ENCODE measurements at regions not wholly inside any gene's neighbourhood (a gene's known extent, or its start where the extent isn't known, plus 50 kb on each side); places are given as distances from the start of the nearest gene placed in this dataset.

DNA sequence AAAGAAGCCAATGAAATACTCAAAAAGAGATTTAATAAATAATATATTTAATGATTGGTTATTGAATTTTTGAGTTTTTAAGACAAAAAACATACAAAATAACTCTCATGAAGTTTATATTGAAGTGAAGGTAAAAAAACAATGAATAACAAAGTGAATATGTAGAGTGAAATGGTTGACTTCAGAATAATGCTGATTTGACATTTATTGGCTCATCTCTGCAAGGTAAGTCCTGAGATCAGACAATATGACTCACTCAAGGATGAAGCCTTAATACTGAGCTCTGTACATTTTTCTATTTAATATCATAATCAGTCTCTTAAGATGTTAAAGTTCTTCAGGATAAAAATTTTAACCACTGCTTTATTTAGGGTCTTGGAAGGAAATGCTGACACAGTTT lies 1398.9 kb upstream of the PCDH9 start:
- no peak overlapping the region for H3K4me3 Mint-ChIP-seq (ENCODE audit: low read depth)
- TF ChIP-seq, protein P1, sequence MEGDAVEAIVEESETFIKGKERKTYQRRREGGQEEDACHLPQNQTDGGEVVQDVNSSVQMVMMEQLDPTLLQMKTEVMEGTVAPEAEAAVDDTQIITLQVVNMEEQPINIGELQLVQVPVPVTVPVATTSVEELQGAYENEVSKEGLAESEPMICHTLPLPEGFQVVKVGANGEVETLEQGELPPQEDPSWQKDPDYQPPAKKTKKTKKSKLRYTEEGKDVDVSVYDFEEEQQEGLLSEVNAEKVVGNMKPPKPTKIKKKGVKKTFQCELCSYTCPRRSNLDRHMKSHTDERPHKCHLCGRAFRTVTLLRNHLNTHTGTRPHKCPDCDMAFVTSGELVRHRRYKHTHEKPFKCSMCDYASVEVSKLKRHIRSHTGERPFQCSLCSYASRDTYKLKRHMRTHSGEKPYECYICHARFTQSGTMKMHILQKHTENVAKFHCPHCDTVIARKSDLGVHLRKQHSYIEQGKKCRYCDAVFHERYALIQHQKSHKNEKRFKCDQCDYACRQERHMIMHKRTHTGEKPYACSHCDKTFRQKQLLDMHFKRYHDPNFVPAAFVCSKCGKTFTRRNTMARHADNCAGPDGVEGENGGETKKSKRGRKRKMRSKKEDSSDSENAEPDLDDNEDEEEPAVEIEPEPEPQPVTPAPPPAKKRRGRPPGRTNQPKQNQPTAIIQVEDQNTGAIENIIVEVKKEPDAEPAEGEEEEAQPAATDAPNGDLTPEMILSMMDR (IDR thresholded peaks at IDR 0.05; ENCODE audit: unreplicated experiment), result no peak
- no peaks in the 10 kb centered on the region for H3K9me3 Mint-ChIP-seq (ENCODE audit: low read depth)
- no peaks in the 10 kb centered on the region for H3K4me1 Mint-ChIP-seq (ENCODE audit: low read depth)
- H3K36me3 Mint-ChIP-seq (ENCODE audit: insufficient read depth), result no peaks in the 10 kb centered on the region
- H3K27me3 Mint-ChIP-seq, result no peaks in the 10 kb centered on the region
- no peak for DNase-seq (ENCODE audit: low spot score, unreplicated experiment)
- H3K27ac Mint-ChIP-seq, result no peak overlapping the region

GRCh38 chr13:68627379-68627778 lies 1397.2 kb upstream of the PCDH9 start:
- TF ChIP-seq, protein P1 (IDR thresholded peaks at IDR 0.05; ENCODE audit: unreplicated experiment), result no peak
- H3K9me3 Mint-ChIP-seq (ENCODE audit: low read depth), result no peaks in the 10 kb centered on the region
- no peaks in the 10 kb centered on the region for H3K36me3 Mint-ChIP-seq (ENCODE audit: insufficient read depth)
- H3K4me1 Mint-ChIP-seq (ENCODE audit: low read depth), result no peaks in the 10 kb centered on the region
- no peak overlapping the region for H3K4me3 Mint-ChIP-seq (ENCODE audit: low read depth)
- no peak overlapping the region for H3K27ac Mint-ChIP-seq
- H3K27me3 Mint-ChIP-seq, result no peaks in the 10 kb centered on the region
- DNase-seq (ENCODE audit: low spot score, unreplicated experiment), result no peak

- H3K4me3 Mint-ChIP-seq (ENCODE audit: low read depth), result no peak overlapping the region
- no peaks in the 10 kb centered on the region for H3K36me3 Mint-ChIP-seq (ENCODE audit: insufficient read depth)
- DNase-seq (ENCODE audit: low spot score, unreplicated experiment), result no peak
- H3K27me3 Mint-ChIP-seq, result no peaks in the 10 kb centered on the region
- TF ChIP-seq, protein P1 (IDR thresholded peaks at IDR 0.05; ENCODE audit: unreplicated experiment), result no peak
- H3K4me1 Mint-ChIP-seq (ENCODE audit: low read depth), result no peaks in the 10 kb centered on the region
- H3K27ac Mint-ChIP-seq, result no peak overlapping the region
- H3K9me3 Mint-ChIP-seq (ENCODE audit: low read depth), result peaks cover 6% of the 10 kb centered on the region
Measured at GRCh38 chr13:68616600-68617222, 1386.6 kb upstream of the PCDH9 start.

GRCh38 chr13:68609661-68610060 lies 1379.5 kb upstream of the PCDH9 start:
- H3K4me1 Mint-ChIP-seq (ENCODE audit: low read depth), result no peaks in the 10 kb centered on the region
- H3K4me3 Mint-ChIP-seq (ENCODE audit: low read depth), result no peak overlapping the region
- no peaks in the 10 kb centered on the region for H3K36me3 Mint-ChIP-seq (ENCODE audit: insufficient read depth)
- H3K9me3 Mint-ChIP-seq (ENCODE audit: low read depth), result peaks cover 4% of the 10 kb centered on the region
- TF ChIP-seq, protein P1 (IDR thresholded peaks at IDR 0.05; ENCODE audit: unreplicated experiment), result no peak
- H3K27me3 Mint-ChIP-seq, result no peaks in the 10 kb centered on the region
- no peak for DNase-seq (ENCODE audit: low spot score, unreplicated experiment)
- H3K27ac Mint-ChIP-seq, result no peak overlapping the region

DNA sequence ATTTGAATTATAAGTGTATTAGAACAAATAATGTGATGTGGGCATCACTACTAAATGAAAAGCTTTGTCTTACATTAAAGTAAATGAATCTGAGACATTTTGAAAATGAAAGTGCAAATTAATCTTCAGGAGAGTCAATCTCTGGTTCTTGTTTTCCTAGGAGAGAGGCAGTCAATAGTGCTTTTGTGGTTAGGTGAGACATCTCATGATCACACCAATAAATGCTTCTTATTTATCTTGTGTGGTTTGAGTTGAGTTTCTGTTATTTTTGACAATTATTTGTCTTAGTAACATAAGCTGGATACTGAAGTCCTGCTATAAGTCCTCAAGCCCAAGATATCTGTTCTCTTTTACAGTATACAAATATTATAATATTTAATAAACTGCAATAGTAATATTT lies 1378.0 kb upstream of the PCDH9 start:
- no peak for DNase-seq (ENCODE audit: low spot score, unreplicated experiment)
- no peak overlapping the region for H3K27ac Mint-ChIP-seq
- no peak overlapping the region for H3K4me3 Mint-ChIP-seq (ENCODE audit: low read depth)
- H3K27me3 Mint-ChIP-seq, result no peaks in the 10 kb centered on the region
- TF ChIP-seq, protein P1 (IDR thresholded peaks at IDR 0.05; ENCODE audit: unreplicated experiment), result no peak
- no peaks in the 10 kb centered on the region for H3K4me1 Mint-ChIP-seq (ENCODE audit: low read depth)
- H3K9me3 Mint-ChIP-seq (ENCODE audit: low read depth), result peaks cover 4% of the 10 kb centered on the region
- no peaks in the 10 kb centered on the region for H3K36me3 Mint-ChIP-seq (ENCODE audit: insufficient read depth)

Data from progenitor cell of endocrine pancreas (in vitro differentiated cells).